COLO668 (cell line): ENCODE measurements at regions not wholly inside any gene's neighbourhood (a gene's known extent, or its start where the extent isn't known, plus 50 kb on each side); places are given as distances from the start of the nearest gene placed in this dataset.

Experiments used
- DNase-seq: peaks from one replicate; lab custom pipeline; 2025; ENCODE audit not compliant: unreplicated experiment; lab: John Stamatoyannopoulos, UW

DNA sequence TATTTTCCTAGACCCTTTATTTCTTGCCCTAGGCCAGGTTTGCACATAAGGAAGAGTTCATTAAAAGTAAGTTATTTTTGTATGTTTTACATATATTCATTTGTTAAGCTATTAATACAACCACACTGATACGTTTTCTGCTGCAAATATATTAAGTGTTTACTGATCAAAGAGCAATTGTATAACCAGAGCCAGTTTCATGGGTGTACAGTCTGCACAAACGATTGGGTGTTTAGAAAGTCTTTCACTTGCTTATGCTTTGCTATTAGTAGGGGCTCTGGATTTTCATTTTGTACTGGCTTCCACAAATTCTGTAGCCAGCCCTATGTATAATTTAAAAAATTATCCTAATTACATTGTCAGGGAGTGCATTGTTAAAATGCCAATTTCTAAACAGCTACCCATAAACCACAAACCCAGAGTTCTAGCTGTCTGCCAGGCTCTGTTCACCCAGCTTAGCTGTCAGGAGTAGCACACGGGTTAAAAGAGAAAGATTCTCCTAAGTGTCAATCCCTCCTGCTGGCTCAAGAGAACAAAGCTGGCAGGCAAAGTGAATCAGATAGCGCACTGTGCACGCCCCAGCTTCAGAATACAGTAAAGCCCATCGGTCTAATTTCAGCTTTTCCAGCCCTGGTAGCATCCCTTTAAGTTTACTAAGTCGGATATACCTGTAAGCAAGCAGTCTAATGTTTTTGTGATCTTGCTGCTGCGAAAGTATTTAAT, 151.0 kb upstream of the LMO3 start:
- no peak for DNase-seq

DNA sequence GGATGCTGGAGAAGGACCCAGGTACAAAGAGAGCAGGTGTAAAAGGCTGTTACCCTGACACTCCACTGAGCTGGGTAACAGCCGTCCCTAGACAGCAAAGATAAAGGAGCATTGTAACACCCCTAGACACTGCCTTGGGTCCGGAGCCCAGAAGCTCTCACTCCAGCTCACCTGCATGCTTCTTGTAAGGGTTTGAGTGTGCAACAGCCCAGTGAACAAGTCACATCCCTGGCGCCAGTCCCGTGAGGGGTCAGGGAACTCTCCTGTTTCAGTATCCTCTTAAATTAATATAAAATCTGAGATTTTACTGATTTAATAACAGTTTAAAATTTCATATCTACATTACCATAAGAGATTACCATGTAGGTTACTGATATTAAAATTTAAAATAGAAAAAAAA, 124.8 kb upstream of the LMO3 start:
- no peak for DNase-seq

DNA sequence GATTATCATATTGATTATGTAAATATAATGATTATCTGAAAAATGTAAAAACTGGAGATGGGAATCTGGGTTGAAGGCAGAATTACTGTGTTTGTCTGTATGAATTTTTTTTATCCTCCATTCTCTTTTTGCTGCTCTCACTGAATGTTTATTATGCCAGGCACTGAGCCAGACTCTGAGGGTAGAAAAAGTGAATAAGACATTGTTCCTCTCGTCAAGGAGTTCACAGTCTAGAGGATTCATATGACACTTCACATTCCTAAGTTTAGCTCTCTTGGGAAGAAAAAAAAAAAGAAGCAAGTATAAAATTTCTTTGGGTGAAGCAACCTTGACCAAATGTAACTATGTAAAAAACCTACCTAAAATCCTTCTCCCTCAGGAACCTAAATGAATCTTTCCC, 120.9 kb upstream of the LMO3 start:
- no peak for DNase-seq

DNA sequence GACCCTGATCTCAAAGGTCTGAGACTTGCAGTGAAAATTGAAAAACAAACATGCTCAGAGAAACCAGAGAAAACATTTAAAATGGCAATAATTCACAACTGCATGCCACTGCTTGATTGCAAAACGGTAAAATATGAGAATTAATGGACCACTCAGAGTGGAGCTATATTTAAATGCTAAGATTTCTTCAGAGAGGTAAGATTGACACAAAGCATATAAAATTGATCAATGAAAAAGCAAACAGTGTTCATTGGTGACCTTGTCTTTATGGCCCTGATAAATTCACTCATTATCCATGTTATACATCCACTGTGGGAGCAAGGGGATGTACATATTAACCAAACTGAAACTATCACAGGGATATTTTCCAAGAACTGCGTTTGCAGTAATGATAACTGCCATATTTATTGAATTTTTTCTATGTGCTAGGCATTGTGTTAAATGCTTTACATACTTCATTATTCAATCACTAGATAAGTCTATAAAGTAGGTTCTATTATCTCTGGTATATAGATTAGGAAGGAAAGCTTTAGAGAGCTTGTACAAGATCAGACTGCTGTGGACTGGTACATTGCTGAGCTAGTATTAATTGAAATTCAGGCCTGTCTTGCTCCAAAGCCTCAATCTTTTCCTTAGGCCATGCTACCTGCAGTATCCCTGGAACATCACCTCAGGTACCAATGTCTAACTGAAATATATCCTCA, 113.9 kb upstream of the LMO3 start:
- no peak for DNase-seq

DNA sequence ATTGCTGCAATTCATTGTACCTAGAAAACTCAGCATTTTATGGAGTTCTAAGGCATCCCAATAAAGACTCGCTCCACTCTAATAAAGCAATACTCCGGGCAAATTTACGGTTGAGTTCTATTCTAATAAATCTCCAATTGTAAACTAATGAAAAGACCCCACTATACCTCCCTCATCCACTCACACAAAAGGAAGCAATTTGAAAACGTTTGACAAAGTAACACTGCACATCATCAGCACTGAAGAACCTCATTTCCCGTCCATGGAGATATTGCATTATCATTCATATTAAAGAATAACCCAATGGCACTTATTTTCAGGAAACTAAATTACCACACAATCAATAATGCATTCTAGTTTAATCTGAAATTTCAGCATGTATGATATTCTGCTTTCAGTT, 111.0 kb upstream of the LMO3 start:
- no peak for DNase-seq

DNA sequence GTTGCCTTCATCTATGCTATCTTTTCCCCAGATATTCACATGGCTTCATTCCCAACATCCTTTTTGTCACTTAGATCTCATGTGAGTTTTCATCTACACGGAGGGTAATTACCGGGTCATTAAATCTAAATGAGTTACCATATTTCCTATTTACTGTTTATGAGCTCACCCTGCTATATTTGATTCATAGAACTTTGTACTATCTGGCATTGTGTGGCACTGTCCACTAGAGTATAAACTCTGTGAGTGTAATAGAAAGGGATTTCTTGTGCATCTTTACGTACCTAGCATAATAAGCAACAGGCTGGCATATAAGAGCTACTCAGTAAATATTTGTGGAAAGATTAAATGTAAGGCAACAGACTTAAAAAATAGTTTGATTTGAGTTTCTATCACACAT, 86.1 kb upstream of the LMO3 start:
- no peak for DNase-seq

DNA sequence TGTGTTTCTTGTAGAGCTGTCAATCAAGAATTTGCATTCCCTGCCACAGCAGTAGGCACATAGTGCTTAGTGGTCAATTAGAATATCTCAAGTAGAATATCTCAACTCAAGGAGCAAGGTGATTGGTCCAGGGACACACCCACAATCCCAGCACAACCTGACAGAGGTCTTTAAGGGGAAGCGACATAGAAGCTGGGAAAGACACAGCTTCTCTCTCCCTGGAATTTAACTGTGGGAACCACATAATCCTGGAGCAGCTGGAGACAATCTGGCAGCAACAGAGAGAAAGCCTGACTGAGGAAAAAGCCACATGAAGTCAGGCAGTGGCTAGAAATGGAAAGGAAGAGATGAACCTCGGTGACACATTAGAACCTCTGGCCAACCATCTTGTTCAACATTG, 85.7 kb upstream of the LMO3 start:
- no peak for DNase-seq

DNA sequence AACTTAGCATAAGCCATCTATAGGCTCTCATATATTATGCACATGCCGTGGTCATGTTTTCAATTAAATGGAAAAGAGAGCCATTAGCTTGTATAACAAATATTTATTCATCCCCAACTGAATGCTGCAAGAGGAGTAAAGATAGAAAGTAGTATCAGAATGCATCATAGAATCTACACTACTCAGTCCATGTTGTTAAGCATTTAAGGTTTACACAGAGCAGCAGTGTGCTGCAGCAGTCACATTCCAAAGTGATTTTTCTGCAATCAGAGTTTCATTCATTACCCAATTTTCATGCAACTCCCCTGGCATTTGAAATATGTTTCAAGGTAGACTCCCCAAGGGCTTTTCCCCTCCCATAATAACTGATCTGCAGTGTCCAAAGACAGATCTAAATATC, 82.2 kb upstream of the LMO3 start:
- DNase-seq: no peak

DNA sequence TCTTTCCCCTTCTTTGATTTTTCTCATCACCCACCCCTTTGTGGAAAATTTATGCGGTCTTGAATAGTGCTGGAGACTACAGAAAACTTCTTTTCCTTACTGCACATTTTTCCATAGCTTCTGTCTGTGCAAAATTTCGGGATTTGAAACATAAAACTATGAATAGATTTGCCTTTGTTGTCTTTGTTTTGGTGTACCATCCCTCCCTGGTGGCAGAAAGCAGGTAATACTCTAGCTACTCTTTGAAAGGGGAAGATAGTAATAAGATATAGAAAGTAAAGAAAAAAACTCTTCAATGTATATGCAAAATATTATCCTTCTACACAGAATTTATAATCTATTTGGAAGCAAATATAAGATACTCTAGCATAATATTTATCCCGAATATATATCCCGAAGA, 79.1 kb upstream of the LMO3 start:
- no peak for DNase-seq

DNA sequence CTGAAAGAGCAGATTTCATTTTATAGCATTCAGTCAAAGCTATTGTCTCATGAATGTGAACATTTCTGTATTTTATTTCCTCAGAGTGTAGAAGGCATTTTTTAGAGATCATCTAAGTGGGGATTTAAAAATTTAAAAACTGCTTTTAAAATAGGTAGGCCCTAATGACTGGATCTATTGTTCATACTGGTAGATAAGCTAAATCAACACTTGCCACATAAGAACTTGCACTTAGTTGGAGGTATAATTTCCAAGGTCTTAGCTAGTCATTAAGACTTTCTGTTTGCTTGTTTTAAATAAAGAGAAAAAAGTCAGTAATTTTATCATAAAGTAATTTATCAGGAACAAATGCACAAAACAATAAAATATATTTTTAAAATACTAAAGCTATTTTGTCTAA, 75.2 kb upstream of the LMO3 start:
- no peak for DNase-seq

DNA sequence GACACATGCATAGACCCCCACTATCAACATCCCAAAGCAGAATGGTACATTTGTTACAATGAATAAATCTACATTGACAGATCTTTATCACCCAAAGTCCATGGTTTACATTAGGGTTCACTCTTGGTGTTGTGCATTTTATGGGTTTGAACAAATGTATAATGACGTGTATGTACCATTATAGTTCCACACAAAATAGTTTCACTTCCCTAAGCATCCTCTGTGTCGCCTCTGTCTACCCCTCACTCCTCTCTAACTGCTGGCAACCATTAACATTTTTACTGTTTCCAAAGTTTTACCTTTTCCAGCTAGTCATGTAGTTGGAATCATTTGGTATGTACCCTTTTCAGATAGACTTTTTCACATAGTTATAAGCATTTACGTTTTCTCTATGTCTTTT, 69.5 kb upstream of the LMO3 start:
- DNase-seq: no peak

DNA sequence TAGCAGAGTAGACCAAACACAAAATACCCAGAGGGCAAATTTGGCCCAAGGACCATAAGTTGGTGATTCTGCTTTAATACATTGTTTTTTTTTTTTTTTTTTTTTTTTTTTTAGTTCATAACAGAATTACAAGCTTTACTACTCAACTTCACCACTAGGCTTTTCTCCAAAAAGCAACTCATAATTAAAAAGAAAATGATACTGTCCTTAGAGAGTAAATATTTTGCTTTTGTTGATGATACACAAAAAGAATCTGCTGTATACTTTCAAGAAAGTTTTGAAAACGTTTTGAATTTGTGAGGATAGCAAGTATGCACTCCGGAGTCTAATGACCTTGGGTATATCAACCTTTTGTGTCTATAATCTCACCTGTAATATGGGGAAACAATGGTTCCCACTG, 68.9 kb upstream of the LMO3 start:
- DNase-seq: no peak

DNA sequence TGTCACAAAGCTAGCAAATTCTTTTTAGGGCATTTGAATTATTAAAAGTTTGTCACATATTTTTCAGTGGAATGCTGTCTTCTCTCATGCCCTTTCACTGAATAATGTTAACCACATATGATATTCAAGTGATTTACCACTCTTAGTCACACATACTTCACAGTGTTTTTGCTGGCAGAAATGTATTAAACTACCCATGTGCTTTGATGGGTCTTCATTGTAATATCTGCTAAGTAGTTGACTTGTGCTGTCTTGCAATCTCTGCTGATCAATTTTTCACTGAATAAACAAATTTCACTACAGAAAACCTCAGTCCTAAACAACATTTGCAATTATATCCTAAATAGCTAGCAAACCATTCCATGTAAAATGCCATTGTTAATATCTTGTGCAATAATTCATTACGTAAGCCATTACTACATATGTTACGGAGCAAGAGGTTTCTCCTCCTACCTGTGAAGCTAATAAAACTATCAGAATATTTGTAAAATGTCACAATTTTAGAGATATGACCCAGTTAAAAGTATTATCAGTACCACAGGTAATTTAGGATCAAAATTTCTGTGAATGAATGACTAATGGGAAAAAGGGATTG, 64.6 kb upstream of the LMO3 start:
- DNase-seq: no peak

DNA sequence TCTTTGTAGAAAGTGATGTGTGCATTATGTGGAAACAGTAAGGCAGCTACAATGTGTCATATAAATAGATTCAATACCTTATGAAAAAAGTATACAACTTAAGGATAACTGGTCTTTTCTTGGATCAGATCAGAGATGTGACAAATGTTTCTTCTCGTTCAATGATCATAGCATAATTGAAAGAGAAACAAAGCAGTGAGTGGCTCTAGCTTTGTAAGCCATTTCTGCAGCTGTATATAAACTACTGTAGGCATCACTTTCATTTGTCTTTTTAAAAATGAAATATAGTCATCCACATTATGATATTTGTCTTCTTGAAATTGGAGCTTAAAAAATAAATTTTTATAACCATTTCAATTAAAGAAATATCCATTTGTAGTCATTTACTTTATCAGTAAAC, 63.8 kb upstream of the LMO3 start:
- DNase-seq: no peak

DNA sequence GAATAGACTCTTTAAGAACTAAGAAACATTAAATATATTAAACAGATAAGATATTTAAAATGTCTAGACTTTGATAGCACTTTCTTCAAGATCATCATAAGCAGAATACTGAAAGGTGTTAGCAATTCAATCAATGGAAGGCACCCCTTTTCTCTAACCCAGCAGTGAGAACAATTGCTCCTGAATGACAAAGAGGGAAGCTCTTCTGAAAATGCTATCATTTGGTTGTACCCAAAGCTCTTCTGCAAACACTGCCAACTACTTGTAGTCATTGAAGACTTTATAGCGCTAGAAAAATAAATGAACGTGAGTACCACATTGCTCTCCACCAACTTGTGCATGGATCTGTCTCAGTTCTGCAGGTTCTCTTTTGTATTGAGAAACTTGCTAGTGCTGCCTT, 62.2 kb upstream of the LMO3 start:
- no peak for DNase-seq

DNA sequence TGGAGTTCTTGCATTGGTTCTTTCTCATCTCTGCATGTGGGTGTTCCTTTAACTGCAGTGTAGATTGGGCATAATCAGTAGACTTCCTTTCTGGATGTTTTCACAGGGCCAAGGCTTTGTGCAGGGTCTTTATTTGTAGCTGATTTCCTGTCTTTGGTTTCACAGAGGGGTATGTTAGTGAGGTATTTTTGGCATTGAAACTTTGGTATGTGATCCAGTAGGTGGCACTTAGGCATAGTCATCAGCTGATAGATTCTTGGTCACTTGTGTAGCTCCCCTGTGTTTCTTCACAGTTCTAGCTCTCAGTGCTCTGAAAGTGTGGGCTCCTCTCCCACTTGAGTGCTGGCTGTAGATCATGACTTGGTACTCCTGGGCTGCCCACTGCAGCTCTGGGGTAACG, 52.7 kb upstream of the LMO3 start:
- no peak for DNase-seq
